DMS 273 (cell line): ENCODE measurements at regions not wholly inside any gene's neighbourhood (a gene's known extent, or its start where the extent isn't known, plus 50 kb on each side); places are given as distances from the start of the nearest gene placed in this dataset.
A peak's percentile ranks its signal among the peaks of the same experiment; 100 is the strongest.
"Not testable (repeated sequence)": the region's sequence is repeated elsewhere in the genome, so short reads cannot be mapped to it uniquely, and the experiment has no call there.

Source experiments
- DNase-seq: peaks from one replicate; lab custom pipeline; 2025; ENCODE audit not compliant: unreplicated experiment; lab: John Stamatoyannopoulos, UW

DNA sequence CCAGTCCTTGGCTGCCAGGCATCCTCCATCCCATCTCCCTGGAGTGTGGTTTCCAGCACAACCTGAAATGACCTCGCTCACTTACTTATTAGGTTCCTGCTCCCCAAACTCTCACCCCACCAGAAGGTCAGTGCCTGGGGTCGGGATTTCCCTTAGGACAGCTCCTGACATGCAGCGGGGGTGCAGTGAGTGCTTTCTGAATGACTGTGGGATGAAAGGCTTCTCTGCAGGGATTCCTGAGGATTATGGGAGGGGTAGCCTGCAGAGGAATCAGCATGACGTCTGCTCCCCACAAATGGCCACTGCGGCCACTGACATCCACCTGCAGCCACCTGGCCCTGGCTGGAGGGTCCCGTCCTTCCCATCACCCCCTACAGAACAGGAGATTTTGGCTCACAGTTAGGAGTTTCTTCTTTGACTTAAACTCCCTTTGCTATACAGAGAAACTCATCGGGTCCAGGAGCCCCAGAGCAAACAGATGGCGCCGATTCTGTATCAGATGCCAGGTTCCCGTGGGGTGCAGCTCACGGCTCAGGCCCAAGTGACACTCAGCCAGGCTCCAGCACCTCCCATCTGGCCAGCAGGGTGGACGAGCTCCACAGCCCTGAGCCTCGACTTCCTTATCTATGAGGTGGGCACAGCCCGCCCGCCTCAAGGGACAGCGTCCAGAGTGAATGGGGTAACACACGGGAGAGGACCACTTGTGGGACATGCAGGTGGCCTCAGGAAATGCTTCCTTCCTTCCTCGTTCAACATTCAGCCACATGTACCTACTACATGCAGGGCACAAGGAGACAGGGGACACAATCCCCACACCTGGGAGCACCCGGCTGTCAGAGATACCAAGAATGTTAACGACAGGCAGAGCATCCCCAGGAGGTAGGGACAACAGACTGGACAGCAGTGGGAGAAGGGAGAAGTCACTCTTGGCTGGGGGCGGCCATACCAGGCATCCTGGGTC is 69.8 kb downstream of the RMI2 start:
- DNase-seq = peak; percentile 78

DNA sequence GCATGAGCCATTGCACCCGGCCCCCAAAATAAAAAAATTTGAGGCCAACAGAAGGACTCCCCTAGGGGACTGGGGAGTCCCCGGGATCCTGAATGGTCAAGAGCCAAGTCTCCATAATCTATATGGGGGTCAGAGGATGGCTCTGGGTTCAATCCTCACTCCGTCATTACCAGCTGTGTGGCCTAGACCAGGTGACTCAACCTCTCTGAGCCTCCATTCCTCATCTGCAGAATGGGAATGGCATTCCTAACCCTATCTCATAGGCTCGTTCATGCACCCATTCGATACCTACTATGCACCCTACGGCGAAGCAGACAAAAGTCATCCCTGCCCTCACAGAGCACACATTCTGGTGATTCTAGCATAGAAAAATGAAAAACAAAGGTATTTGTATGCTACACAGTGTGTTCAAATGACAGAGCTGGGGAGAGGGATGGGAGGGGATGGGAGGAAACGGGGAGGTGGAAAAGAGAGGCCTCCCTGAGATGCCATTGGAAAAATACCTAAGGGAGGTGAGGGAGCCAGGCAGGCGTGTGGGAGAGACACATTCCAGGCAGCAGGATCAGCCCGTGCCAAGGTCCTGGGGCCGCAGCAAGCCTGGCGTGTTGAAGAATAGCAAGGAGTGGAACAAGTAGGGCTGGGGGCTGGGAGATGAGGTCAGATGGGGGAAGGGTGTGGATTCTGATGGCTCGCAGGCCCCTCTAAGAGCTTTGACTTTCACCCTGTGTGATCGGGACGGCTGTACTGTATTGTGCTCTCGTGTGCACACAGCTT is 71.2 kb downstream of the RMI2 start:
- DNase-seq = no peak

DNA sequence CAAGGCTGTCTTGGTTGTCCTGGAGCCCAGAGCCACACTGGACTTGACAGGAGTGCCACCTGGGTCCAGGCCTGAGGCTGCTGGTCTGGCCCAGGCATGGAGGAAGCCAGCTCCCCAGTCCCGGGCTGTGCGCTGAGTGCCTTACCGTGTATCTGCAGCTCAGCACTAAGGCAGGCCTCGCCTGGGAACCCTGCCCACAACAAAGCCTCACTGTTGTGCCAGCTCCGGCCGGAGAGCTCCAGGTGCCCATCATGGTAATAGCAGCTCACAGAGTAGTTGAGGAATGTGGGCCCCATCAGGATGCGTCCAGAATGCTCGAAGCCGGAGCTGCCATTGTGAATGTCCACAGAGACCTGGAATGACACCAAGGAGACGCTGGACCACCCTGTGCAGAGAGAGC is 72.2 kb downstream of the RMI2 start:
- DNase-seq = no peak

DNA sequence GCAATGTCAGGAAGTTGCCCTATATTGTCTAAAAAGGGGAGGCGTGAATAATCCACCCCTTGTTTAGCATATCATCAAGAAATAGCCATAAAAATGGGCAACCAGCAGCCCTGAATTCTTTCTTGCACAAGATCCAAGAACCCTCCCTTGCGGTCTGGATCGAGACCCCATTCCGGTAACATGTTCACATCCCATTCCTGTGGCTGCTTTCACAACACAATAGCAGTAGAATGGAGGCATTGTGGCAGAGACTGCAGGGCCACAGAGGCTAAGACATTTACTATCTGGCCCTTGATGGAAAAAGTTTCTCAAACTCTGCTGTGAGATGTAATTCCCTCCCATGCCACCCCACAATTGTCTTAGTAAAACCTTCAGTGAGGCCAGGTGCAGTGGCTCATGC is 73.2 kb downstream of the RMI2 start:
- no peak for DNase-seq

DNA sequence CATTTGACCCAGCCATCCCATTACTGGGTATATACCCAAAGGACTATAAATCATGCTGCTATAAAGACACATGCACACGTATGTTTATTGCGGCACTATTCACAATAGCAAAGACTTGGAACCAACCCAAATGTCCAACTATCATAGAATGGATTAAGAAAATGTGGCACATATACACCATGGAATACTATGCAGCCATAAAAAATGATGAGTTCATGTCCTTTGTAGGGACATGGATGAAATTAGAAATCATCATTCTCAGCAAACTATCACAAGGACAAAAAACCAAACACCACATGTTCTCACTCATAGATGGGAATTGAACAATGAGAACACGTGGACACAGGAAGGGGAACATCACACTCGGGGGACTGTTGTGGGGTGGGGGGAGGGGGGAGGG is 74.8 kb downstream of the RMI2 start:
- DNase-seq = not testable (repeated sequence)

DNA sequence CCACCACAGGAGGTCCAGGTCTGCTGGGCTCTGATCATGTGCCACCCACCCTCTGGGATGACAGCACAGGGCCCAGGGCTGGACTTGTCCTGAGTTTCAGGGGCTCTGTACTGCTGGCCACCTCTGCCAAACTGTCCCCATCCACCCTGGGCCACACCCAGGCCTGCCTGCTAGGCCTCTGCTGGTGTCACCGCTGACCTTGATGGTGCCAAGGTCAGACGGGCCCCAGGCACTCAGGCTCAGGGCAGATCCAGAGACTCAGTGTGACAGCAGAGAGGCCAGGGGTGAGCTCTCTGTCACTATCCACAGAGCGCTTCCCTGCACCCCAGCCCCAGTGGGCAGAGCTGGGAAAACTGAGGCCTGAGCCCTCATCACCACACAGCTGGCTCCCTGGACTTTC is 75.6 kb downstream of the RMI2 start:
- DNase-seq = no peak

DNA sequence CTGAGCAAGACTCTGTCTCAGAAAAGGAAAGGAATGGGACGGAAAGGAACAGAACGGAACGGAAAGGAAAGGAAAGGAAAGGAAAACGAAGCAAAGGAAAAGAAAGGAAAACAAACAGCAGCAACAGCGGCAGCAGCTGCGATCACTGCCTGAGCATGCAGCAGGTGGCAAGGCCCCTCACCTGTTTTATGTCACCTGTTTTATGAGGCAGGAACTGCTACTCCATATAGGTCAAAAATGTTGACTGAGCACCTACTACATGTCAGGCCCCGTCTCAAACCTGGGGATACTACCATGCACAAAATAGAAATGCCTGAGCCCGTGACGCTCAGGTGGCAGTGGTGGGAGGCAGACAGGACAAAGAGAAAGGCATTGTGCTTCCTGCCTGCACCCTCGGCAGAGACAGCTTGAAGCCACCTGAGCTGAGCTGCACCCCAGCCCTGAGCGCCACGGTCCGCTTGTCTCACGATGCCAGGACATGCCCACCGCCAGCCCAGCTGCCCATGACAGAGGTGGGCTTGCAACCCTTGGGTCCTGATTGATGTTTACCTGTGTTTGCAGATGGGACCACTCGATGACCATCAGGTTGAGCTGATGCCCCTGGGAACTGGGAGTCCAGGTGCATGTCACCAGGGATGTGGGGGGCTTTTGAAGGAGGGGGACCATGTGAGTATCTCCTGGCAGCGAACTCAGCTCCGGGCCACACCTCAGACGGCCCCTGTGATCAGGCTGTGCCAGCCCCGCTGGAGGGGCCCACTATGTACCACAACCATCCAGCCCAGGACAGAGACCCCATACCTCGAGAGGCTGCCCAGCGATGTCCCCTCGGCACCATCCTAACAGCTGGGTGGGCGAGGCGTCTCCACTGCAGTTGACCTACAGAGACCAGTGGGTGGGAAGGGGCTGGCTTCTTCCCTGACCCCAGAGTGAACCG is 77.4 kb downstream of the RMI2 start:
- no peak for DNase-seq

DNA sequence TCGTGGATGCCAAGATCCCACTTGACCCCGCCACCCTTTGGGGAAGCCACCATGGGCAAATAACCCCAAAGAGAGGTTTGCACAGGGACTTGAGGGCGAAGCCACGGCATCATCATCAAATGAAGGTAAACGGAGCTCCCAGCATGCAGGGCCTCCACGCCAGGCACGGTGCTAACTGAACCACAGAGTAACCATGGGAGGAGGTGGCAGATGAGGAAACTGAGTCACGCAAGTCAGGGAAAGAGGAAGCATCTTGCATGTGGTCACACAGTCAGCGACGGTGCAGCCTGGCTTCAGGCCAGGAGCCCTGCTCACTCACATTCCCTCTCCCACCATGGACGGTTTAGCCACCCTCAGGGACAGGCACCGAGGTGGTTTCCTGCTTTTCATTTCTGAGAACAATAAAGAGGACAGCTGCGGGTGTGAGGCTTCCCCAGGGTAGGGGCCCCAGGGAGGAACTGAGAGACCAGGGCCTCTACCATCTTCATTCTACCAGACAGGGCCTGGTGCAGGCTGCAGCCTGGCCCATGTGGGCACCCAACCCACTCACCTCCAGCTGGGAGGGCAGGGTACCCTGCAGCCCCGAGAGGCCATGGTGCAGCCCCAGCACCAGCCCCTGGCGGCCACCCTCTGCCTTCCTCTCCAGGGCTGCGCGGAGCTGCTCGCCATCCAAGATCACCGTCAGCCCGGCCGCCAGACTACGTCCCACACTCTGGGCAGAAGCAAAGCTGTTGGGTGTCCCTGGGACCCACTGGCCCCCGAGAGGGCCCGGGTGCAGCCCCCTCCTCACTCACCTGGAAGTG is 78.3 kb downstream of the RMI2 start:
- DNase-seq = no peak

DNA sequence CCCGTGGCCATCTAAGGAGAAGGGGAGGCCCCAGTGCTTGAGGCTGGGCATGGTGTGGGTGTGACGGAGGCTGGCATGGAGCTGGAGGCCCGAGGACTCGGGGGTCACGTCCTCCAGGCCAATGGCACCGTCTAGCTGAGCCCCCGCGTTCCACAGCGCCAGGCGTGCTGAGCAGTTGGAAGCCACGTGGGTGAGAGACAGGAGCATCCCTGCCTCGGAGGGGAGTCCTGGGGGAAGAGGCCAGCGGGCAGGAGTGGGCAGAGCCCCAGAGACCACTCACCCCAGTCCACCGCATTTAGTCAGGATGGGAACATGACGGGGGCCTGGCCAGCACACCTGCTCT is 78.8 kb downstream of the RMI2 start:
- DNase-seq = no peak

DNA sequence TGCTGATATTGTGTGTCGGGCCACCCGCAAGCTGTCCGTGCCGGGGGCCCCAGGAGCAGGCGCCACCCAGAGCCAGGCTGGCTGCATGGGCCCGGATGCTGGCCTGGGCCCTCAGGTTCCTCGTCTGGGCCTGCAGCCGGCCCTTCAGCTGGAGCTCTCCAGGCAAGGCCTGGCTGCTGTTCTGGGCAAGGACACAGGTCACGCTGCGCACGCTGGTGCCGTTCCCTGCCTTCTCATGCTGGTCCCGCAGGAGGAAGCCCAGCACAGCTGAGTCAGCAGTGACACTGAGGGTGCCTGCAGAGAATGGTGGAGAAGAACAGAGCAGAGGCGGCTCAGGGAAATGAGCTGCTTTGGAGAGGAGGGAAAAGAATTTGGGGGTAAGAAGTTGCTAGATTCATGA is 79.9 kb downstream of the RMI2 start:
- no peak for DNase-seq

DNA sequence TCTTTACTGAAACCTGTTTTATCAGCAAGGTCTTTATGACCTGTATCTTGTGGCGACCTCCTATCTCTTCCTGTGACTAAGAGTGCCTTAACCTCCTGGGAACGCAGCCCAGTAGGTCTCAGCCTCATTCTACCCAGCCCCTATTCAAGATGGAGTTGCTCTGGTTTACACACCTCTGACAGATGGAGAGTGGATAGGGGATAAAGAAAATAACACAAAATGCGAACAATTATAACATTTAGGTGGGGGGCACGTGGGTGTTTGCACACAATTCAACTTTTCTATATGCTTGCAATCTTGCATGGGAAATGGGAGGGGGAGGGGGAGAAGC is 83.3 kb downstream of the RMI2 start:
- no peak for DNase-seq

DNA sequence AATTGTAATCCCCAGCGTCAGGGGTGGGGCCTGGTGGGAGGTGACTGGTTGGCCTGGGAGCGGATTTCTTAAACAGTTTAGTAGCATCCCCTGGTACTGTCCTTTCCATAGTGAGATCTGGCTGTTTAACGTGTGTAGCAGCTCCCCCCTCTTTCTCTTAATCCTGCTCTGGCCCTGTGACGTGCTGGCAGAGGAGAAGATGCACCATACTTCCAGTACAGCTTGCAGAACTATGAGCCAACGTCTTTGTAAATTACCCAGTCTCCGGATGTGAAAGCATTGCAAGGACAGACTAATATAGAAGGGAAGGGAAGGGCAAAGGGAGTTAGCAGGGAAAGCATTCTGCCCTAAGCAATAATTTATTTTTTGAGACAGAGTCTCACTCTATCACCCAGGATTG is 83.9 kb downstream of the RMI2 start:
- DNase-seq = no peak

DNA sequence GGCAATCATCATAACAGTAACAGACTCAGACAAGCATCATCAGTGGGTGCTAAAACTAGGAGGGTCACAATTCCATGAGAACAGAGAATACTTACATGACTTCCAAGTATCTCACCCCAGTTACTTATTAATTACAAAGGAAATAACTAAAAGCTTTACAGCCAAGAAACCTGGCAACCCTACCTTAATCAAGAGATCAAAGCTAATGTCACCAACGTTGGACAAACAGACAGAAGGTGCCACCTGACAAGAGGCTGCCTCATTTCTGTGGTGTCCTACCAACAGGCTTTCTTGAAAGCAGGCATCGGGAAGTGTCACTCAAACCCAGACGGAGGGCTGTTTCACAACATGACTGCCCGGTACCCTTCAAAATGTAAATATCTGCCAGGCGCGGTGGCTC is 84.6 kb downstream of the RMI2 start:
- DNase-seq = no peak

DNA sequence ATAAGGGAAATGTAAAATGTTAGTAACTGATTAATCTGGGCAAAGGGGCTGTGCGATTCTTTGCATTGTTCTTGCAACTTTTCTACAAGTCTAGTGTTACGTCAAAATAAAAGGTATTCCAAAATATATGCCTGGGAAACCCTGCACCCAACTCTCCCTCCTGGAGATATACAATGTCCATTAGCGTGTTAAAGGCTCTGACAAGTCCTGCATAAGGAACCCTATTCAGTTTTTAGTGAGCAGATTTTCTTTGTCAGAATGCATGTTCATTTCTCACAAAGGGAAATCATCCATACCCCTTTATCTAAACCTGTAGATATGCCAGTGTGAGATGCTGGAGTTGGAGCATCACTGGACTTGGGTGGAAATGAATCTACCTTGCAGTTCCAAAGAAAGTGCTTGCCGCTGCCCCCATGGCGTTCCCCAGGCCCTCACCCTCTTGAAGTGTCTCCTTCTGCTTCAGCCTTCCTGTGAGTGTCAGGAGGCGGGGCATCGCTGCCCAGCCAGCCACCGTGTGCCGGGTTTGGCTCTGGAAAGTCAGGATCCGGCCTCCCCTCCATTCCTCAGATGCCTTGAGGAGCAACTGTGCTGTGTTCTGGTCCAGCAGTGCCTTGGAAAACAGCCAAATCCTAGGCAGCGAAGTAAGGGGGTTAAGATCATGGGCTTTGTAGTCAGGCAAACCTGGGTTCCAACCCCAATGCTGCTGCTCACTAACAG is 85.5 kb downstream of the RMI2 start:
- no peak for DNase-seq

DNA sequence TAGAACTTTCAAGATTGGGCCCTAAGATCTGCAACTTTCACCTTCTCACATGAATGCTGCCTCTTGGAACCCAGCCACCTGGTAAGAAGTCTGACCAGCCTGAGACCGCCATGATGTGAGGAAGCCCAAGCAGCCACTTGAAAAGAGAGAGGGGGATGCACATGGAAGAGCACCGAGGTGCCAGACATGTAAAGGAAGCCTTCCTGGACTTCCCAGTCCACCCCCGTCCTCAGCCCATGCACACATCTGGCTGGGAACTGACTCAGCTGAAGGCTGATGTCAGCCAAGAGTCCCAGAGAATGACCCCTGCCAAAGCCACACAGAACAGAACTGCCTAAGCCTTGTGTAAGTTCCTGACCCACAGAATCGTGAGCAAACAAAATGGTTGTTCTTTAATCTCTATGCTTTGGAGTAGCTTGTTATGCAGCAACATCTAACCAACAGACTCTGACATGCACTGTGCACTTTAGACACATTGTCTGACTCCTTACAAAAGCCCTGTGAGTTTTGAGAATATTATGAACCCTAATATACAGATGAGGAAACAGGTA is 86.7 kb downstream of the RMI2 start:
- DNase-seq = no peak

DNA sequence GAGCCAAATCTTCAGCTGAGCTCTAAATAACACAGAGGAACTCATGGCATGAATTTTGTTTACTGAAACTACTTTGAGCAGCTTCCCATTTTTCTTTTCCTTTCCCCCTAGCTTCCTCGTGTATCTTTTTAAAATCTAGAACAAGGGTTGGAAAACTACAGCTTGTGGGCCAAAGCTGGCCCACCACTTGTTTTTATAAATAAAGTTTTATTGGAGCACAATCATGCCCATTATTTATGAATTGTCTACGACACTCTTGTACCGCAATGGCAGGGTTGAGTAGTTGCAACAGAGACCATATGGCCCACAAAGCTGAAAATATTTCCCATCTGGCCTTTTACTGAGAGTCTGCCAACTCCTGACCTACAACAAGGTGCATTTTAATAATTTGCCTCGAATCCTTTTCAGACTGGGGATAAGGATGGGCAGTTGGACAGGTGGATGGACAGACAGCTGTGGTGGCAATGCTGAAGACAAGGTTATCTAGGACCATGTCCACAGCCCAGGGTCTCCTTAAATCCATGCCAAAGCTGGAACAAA is 87.7 kb downstream of the RMI2 start:
- DNase-seq = peak; percentile 90

DNA sequence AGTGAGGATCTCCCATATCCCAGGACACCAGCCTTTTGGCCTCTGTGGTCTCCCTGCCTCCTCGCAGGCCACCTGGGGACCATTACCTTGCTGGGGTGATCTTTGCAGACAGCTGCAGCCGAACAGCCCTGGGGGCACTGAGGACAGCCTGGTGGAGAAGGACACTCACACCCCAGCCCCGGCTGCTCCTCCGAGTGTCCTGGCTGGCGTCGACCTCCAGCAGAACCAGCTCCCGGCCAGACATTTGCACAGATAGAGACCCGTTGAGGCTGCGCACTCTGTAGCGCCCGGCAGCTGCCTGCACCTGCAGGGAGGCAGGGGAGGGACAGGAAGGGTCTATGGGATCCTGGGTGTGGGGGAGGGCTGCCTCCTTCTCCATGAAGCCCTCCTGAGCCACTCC is 90.3 kb downstream of the RMI2 start:
- no peak for DNase-seq

DNA sequence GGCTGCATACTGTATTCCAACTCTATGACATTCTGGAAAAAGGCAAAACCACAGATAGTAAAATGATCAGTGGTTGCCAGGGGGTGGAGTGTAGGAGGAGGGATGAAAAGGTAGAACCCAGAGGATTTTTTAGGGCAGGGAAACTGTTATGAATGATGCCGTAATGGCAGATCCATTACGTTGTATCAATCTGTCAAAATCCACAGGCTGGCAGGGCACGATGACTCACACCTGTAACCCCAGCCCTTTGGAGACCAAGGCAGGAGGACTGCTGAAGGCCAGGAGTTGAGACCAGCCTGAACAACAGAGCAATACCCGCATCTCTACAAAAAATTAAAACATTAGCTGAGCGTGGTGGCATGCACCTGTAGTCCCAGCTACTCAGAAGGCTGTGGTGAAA is 91.8 kb downstream of the RMI2 start:
- DNase-seq = peak; percentile 26
